GM12873 (cell line): ENCODE measurements at regions not wholly inside any gene's neighbourhood (a gene's known extent, or its start where the extent isn't known, plus 50 kb on each side); places are given as distances from the start of the nearest gene placed in this dataset.

Source experiments
- CTCF ChIP-seq: IDR thresholded peaks from 2 replicates; pipeline ENCODE4 v1.5.1; 2012; ENCODE audit warnings: low read depth, mild to moderate bottlenecking, moderate library complexity, low read length, control low read depth; ENCODE audit not compliant: insufficient read depth; ENCODE audit errors: missing control alignments

DNA sequence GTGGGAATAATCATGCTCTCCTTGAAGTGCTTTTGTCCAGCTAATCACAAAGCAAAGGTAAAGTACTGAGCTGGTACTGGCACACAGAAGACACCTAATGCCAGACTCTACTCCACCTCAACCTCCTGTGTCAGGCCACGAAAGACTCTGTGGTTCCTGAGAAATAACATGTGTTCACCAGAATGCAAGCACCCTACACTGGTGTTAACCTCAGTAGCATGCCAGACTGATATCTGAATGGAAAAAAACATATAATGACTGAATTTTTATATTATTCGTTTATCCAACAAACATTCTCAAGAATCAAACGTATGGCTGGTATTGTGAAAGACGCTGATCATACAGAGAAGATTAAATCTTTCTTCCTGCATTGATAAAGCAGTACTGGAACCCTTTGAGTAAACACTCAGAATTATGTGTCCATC, 97.1 kb upstream of the IFNE start:
- no peak for TF ChIP-seq CTCF

- TF ChIP-seq CTCF: no peak
Measured at GRCh38 chr9:21579743-21580142, 97.6 kb upstream of the IFNE start.

- TF ChIP-seq CTCF: no peak
Measured at GRCh38 chr9:21580636-21581378, 98.7 kb upstream of the IFNE start.

- TF ChIP-seq CTCF: no peak
Measured at GRCh38 chr9:21583628-21584377, 101.7 kb upstream of the IFNE start.

GRCh38 chr9:21584890-21585289, 102.8 kb upstream of the IFNE start:
- no peak for TF ChIP-seq CTCF

GRCh38 chr9:21585756-21586752, 103.9 kb upstream of the IFNE start:
- TF ChIP-seq CTCF: no peak
